Head of caudate nucleus (tissue), 42 donors: ENCODE measurements at regions not wholly inside any gene's neighbourhood (a gene's known extent, or its start where the extent isn't known, plus 50 kb on each side); places are given as distances from the start of the nearest gene placed in this dataset.

Source experiments
- DNase-seq, 42 donors: peaks; one replicate each; pipeline versions ENCODE4 v3.0.0 to v3.0.0-alpha.2; 2020 to 2021; ENCODE audit warnings: mixed read lengths in 7 of 42
- intact Hi-C: fragments of 100-400 bp; cut with DNase I; formaldehyde crosslinking; loops from one replicate; pipeline ENCODE4 v1.15.0; 2022

DNA sequence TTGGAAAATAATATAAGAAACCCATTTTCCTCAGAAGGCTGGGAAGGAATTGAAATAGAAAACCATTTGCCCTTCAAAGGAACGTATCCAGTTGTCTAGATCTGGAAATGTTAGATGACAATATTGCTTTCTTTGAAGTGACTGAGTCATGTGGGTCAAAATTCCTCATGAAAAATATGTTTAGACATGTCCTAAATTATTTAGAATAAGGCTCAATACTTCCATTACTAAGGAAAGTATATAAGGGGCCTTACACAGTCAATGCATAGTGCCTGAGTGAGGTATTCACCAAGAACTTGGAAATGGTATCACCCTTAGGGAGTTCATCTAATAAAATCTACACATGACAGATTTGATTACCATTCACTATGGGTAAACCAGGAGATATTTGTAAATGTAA, 619.8 kb upstream of the KCNMB2 start:
- intact Hi-C loops, result no loop called here
- DNase-seq, result no peak

DNA sequence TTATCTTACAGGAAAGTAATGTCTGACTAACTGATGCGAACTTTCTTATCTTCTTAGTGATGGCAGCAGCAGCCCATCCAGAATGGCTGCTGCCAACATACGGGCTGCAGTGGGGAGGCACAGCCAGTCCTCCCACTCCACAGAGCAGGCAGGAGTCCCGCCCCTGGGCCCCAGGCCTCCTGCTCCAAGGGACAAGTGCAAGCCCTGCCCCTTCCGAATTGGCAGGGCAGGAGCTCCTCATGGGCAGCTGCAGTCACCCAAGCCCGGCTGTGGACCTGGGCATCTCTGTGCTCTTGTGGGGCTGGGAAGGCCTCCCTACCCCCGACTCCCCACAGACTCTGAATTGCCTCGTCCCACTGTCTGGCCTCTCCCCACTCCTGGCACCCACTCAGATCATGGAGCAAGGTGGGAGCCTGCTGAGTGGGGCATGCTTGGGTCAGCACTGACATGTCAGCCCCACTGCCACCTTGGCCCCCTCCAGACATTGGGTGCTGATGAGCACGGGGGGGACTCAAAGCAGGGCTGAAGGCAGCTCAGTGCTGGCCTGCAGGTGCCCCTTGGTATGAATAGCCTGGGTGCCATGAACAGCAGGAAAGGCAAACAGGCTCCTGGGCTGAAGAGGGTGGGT, 618.9 kb upstream of the KCNMB2 start:
- DNase-seq, result no peak
- intact Hi-C loops, result no loop called here

DNA sequence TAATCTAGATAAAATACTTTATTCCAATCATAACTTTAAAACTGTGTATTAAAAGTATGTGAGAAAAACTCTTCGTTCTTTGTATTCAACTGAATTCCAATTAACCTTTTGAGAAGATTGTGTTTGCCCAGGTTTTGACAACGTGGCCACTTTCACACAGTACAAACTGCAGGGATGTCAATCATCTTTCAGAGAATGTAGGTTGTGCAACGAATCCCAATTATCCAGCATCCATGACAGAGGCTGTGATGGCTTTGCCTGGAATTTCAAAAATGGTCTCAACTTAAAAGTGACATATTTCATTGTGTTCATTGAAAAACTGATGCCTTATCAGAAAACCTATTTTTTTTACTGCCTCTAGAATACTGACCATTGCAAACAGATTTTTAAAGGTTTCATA, 615.1 kb upstream of the KCNMB2 start:
- no peak for DNase-seq
- intact Hi-C loops, result no loop called here

DNA sequence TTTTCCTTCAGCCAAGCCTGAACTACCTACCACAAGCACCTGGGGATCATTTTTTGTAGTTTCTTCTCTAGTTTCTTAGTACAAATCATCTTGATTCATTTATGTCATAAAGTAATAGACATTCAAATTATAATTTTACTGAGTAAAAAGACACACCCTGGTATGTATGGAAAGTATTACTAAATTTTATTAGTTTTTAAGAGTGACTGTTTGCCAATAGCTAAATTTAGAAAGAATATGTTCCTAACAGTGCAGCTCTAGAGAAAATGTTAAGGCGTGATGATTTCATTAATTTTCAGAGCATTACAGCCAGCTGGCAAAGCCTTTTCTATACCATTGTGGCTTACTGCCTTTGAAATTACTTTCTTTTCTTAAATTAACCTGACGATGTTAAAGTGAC, 612.0 kb upstream of the KCNMB2 start:
- no peak for DNase-seq
- intact Hi-C loops, result no loop called here

DNA sequence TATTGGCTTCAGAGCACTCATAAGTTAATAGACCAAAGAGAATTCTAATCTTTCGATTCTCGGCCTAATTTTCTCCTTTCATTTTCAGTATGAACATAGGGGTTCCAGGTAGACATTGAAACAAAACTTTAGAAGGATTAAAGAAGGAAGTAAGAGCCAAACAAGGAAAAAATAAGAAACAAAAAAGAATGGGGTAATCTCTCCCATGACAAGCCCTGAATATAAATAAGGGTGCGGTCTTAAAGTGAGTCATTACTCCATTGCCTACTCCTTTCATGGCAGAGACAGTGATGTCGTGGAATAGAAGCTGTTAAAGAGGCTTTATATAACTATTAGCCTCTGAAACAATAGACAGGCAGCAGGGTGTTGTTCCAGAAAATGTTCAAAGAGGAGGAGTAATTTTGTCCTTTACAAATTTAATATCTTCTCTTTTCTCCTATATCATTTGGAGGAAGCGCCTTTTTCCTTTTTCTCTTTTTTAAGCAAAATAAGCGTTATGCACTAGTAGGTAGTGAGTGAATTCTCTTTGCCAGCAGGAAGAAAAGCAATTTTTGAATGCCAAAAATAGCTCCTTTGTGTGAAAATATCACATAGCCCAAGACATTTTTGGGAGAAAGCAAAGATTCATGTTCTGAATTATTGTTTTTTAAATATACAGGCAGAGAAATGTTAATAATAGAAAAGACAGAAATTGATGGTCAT, 607.9 kb upstream of the KCNMB2 start:
- intact Hi-C loops, result no loop called here
- peak in 5 of 42 donors; percentile 15 to 62 (median 27) for DNase-seq

DNA sequence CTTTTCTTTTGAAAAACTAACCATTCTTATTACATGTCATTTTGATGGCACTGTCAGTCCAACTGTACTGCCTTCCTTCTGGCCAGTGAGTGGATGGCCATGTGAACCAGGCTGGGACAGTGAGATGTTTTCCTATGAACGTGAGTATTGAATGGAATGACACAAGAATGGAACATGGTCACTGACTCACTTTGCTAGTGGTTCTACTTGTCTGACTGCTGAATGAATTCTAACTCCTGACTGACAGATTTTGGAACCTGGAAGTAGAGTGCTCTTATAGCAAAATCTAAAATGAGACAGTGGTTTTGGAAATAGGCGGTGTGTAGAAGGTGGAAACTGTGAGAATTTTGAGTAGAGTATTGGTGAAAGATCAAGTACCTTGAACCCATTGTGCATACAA, 606.9 kb upstream of the KCNMB2 start:
- intact Hi-C loops, result no loop called here
- no peak for DNase-seq

DNA sequence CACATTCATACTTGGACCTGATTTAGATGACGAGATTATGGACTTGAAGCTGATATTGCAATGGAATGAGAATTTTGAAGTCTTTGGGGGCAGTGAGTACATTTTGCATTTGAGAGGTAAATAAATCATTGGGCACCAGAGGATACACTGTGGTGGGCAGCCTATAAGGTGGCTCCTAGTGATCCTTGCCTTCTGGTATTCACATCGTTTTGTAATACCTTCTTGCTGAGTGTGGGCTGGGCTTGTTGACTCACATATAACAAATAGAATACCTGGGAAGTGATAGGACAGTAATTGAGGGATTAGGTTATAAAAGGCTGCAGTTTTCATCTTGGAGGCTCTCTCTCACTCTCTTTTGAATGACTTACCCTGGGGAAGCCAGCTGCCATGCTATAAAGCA, 605.5 kb upstream of the KCNMB2 start:
- intact Hi-C loops, result no loop called here
- DNase-seq, result no peak

DNA sequence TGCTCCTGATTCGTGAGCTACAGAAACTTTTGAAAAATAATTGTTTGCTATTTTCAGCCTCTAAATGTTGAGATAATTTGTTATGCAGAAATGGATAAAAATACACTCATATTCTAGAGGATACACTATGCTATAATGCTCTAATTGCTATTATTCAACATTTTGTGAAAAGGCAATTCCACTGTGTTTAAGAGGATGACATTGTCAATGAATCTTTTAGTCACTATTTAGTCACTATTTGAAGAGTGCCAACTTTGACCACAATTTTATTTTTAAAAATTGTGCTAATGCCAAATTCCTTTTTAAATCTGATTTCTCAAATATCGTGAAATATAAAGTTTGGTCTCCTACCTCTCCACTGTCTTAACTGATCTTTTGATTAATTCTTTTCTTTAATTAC, 604.9 kb upstream of the KCNMB2 start:
- intact Hi-C loops, result no loop called here
- no peak for DNase-seq

DNA sequence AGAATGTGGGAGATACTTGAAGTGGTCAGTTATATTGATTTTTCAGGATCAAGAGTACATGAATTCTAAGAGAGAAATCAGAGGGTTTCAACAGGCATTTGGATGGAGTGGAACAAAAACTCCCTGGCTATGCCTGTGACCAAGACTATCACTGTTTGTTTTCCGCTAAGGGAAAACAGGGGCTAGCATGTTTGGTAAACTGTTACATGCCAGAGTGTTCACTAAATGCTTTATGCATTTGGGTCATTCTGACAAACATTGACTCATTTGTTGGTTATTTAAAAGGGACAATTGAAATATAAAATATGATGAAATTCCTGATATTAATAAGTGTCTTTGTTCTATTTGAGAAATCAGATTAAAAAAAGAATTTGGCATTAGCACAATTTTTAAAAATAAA, 603.9 kb upstream of the KCNMB2 start:
- intact Hi-C loops, result no loop called here
- no peak for DNase-seq

DNA sequence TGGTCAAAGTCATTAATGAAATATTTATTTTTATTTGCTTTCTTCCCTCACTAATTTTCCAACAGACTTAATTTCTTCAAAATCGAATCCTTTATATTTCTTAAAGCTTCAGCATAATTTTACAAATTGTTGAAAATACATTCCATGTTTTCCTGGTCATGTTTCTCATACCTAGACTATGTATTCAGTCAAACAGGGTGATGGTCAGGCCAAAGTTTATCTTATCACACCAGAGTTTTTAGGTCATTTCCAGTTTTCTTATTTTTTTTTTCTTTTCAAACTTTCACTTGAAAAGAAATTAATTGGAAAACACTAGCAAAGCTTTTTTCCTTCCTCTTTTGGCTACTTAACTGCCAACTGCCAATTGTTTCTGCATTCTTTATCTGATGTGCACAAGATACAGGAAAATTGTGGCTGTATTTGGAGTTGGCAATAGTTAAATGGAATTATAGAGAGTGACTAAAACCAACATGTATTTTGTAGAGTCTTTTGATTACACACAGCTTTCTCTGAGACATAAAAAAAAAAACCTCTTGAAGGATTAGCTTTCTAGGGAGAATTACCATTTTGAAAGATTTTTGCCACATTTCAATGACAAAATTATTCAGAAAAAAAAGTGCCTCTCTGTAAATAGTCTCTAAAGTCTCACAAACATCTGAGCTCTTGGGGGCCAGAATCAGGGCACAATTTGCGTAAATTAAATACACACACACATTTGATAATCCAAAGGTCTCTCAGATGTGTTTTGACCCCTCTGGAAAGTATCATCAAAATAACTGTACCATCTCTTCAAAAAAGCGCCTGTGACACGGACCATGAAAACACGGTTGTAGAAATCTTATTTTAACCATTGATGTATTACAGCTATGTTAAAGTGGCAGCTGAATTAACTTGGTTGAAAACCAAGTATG, 603.2 kb upstream of the KCNMB2 start:
- DNase-seq, result no peak
- intact Hi-C loops, result no loop called here

DNA sequence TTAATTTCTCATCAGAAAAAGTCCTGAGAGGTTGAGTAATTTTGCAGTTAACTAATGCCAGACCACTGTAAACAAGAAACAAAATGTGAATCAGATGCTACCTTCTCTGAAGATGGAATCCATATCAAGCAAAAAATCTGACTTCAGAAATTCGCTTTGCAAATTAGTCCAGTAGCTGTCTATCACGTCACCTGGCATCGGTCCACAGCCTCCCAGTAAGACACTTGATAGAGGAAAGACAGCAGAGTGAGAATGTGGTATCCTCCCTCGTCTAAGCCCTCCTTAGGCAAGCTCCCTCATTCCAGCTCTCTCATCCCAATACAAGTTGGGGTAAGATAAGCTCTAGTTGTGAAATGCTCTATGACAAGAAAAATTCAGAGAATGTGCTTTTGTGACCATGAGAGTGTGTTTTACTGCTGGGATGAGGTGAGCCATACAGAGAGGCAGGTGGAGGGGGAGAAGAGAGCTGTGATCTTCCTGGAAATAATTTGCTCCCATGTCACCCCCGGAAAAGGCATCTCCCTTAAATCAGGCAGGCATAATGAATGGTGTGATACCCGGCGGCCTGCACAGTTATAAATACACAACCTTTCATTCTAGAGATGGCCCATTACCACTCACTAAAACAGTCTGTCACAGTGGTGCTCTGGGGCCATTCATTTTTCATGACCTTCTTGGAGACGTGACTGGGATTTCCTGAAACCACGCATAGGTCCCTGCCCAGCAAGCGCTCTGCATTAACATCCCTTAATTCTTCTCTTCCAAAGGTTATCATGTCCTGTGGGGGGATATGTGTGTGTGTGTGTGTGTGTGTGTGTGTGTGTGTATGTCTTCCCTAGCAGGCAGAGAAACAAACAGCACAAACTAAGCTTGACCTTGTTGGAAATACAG, 602.0 kb upstream of the KCNMB2 start:
- DNase-seq, result peak in 5 of 42 donors; percentile 9 to 35 (median 23)
- intact Hi-C loops, result no loop called here

DNA sequence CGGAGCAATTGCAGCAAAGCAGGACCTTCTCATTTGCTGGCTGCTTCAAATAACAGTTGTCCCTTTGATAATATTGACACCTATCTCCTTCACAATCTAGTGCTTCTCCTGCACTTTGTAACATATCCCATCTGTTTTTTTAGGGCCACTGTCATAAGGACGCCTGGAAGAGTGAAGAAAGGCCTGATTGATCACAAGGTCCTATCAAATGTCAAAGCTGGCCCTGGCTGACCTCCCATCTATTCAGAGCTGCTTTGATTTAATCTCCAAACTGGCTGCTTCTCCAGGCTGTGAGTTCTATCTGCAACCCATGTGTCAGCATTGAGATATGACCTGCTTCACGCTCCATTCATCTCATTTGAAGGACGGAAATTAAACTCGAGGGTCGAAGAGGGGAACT, 601.2 kb upstream of the KCNMB2 start:
- intact Hi-C loops, result no loop called here
- no peak for DNase-seq

DNA sequence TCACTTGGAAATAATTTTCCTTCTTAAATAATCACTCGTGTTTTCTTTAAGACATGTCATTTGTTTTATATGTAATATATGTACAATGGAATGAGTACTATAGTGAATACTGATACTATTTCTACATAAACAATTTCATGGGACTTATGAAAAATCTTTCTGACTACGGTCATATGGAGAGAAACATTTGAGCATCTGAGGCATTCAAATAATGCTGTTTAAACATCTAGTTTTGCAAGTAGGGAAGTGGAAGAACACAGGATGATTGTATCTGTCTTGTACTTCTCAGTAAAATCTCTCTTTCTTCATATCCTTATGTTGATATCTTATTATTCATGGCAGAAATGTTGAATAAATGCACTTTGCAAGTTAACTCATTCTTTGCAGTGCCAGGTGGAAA, 599.5 kb upstream of the KCNMB2 start:
- intact Hi-C loops, result no loop called here
- no peak for DNase-seq

DNA sequence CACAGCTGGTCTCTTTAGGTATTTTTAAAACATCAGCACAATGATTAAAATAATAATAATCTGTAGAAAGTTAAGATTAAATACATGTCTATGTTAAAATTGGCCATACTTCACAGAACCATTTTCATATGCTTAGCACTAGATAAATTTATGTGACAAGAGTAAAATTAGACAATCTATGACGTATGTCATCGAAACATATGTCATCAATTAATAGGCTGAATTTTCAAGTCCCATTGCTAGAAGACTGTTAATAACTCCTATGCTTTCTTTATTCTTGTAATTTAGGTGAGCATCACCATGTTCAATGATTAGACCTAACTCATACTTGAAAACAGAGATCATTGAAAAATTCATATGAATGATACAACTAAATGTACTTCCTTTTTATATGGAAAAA, 593.3 kb upstream of the KCNMB2 start:
- intact Hi-C loops, result no loop called here
- DNase-seq, result no peak

DNA sequence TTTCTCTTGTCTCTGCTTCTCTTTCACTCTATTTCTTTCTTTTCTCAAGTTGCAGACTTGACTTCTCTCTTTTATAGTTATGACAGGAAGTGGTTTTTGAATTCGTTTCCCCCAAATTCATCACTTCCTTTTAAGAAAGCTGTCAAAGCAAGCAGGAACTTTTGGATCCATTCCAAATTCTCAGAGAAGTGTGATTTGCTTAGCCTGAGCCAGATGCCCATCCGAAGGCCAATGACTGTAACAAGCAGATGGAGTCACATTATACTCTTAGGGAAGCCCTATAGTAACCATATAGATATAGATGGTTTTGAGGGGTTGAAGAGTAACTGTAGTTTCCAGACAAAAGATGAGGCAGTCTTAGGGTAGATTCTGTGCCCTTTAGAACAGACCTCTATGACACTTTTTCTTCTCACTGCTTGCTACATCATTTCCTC, 592.0 kb upstream of the KCNMB2 start:
- intact Hi-C loops, result no loop called here
- DNase-seq, result no peak

DNA sequence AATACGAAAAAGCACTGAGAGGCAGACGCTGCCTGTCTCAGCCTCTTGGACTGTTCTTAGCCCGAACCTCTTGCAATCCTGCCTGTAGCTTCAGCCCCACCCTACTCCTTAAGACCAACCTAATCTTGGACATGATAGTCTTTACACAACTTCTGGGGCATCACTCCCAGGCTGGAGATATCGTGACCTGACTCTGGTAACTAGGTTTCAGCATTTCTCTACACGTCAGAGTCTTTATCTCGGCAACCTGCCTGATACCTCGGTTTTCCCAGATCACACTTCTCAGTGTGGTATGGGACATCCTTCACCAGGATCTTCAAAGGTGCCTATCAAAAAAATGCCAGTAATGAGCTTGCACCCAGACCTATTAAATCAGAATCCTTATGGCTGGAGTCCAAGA, 590.2 kb upstream of the KCNMB2 start:
- DNase-seq, result no peak
- intact Hi-C loops, result no loop called here

DNA sequence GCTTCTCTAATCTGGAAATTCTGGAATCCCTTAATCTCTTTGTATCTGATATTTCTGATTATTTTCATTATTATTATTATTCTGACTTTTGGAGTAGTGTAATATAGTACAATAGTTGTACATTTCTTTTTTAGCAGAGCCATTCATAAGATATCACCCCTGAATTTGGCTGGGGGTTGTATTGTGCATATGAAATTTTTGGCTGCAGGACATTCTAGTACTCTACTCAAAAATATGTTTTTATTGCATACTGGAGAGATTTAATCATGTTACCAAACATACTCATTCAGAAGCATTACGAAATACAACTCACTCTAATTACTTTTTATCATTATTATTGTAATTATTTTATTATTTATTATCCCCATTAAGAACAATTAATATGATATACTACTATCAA, 589.7 kb upstream of the KCNMB2 start:
- no peak for DNase-seq
- intact Hi-C loops, result no loop called here

DNA sequence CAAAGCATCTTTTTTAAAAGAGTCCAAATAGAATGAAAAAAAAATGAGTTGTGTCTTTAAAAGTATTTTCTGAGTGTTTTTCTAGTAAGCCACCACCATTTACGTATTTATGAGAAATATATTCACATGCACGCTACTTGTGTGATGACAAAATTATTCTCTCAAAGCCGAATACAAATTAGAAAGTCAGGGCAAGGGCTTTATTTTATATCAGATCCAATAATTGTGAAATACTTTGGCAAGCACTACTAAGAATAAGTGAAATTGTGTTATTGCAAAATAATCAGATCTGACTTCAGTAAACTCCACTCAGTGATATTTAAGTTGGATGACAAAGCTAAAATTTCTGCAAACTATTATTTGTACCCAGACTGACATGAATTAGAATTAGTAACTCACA, 589.3 kb upstream of the KCNMB2 start:
- intact Hi-C loops, result no loop called here

DNA sequence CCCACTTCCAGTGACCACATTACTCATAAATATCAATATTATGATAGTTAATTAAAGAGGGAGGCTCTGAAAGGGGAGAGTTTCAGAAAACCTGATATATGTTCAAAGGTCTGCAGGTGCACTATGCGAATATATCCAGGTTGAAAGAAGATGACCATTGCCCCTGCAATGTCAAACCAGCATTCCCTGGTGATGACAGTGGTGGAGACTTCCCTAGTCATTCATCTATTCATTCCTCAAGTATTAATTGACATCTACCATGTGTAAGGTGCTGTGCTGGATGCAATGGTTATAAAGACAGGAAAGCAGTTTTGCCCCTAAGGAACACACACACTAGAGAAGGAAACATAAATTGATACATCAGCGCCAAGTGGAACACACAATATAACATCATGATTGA, 588.3 kb upstream of the KCNMB2 start:
- DNase-seq, result no peak
- intact Hi-C loops, result no loop called here

More for the DNA sequence above, 589.3 kb upstream of the KCNMB2 start:
- no peak for DNase-seq
